GM12878 (cell line): ENCODE measurements at regions not wholly inside any gene's neighbourhood (a gene's known extent, or its start where the extent isn't known, plus 50 kb on each side); places are given as distances from the start of the nearest gene placed in this dataset.

ENCODE experiments used
- ATAC-seq: fragments of 200-7000 bp; cut with Tn5 transposase; 3 replicates; pipeline ENCODE4 v1.9.1; 2020; ENCODE audit warnings: mild to moderate bottlenecking, moderate library complexity
- BruUV-seq: library from RNA; stranded (reverse); fragments of 400-500 nt; replicated peaks from 2 replicates; lab custom pipeline; 2021; lab: Mats Ljungman, UMichigan
- CTCF ChIA-PET: fragments of 300-600 bp; sonication (Branson Sonifier 250); formaldehyde crosslinking; extraction: SDS; loops from one replicate; lab custom pipeline; 2021; ENCODE audit warnings: inconsistent platforms; lab: Yijun Ruan, JAX
- POLR2A ChIA-PET: fragments of 350-600 bp; formaldehyde crosslinking; extraction: SDS; loops from one replicate; lab custom pipeline; 2021; ENCODE audit warnings: inconsistent platforms; lab: Charles Lee
- RAD21 ChIA-PET: fragments of 300-600 bp; sonication (Branson Sonifier 250); formaldehyde crosslinking; loops from one replicate; lab custom pipeline; 2023; ENCODE audit warnings: antibody characterized with exemption; ENCODE audit not compliant: unreplicated experiment; lab: Charles Lee
- SMC1A ChIA-PET: fragments of 300-600 bp; sonication (Branson Sonifier 250); formaldehyde crosslinking; loops from one replicate; lab custom pipeline; 2023; ENCODE audit not compliant: unreplicated experiment, uncharacterized antibody; lab: Charles Lee
- DNase-seq: peaks from one replicate; pipeline ENCODE4 v3.0.0-alpha.2; 2011; ENCODE audit warnings: low read depth, low spot score
- FAIRE-seq: peaks from 3 replicates; lab custom pipeline; 2011; peaks lifted over from hg19 to GRCh38; lab: Jason Lieb, UNC
- H2AFZ ChIP-seq: 2 replicates; pipeline ENCODE4 v1.6.0; 2011; ENCODE audit warnings: low read depth, low read length, control low read depth; ENCODE audit not compliant: control insufficient read depth
- H3K27ac ChIP-seq: 2 replicates; pipeline ENCODE4 v1.5.1; 2011; ENCODE audit warnings: control low read depth; ENCODE audit not compliant: control insufficient read depth, insufficient read depth
- H3K27me3 ChIP-seq, 2 experiments: replicated peaks in 1 of 2; 2 replicates each; pipeline versions ENCODE4 v1.6.0 to v1.6.1; 2011; ENCODE audit warnings: low read length in 1 of 2; ENCODE audit not compliant: control insufficient read depth in 2 of 2, insufficient read depth in 2 of 2
- H3K36me3 ChIP-seq, 2 experiments: 2 replicates each; pipeline ENCODE4 v1.5.1; 2011; ENCODE audit warnings: low read length in 1 of 2; ENCODE audit not compliant: control insufficient read depth in 2 of 2, insufficient read depth in 2 of 2
- H3K4me1 ChIP-seq: 2 replicates; pipeline ENCODE4 v1.6.1; 2011; ENCODE audit warnings: mild to moderate bottlenecking, low read length, moderate library complexity, mixed read lengths; ENCODE audit not compliant: control insufficient read depth, insufficient read depth
- H3K4me2 ChIP-seq: 2 replicates; pipeline ENCODE4 v1.6.0; 2011; ENCODE audit warnings: control low read depth; ENCODE audit not compliant: control insufficient read depth, insufficient read depth
- H3K4me3 ChIP-seq: fragments of 200-600 bp; sonication (generic); 2 replicates; pipeline ENCODE4 v1.5.1; 2016
- H3K79me2 ChIP-seq: 2 replicates; pipeline ENCODE4 v1.6.0; 2011; ENCODE audit warnings: low read length; ENCODE audit not compliant: control insufficient read depth, insufficient read depth
- H3K9ac ChIP-seq: 2 replicates; pipeline ENCODE4 v1.8.0; 2011; ENCODE audit warnings: low read length, control low read depth, mixed read lengths; ENCODE audit not compliant: control insufficient read depth, insufficient read depth
- H3K9me3 ChIP-seq: replicated peaks from 3 replicates; pipeline ENCODE4 v1.5.1; 2011; ENCODE audit warnings: mild to moderate bottlenecking, low read length; ENCODE audit not compliant: control insufficient read depth, insufficient read depth
- H4K20me1 ChIP-seq: 2 replicates; pipeline ENCODE4 v1.6.0; 2011; ENCODE audit not compliant: control insufficient read depth, insufficient read depth
- ASH2L ChIP-seq: fragments of 300-600, 200-600 bp; sonication (generic); IDR thresholded peaks from 2 replicates; pipeline ENCODE4 v1.6.1; 2017; ENCODE audit warnings: low read depth, mild to moderate bottlenecking, borderline replicate concordance
- FOS ChIP-seq: IDR thresholded peaks from 3 replicates; pipeline ENCODE4 v1.6.1; 2011; ENCODE audit warnings: borderline replicate concordance; ENCODE audit not compliant: insufficient read length; ENCODE audit errors: extremely low read depth
- MEF2B ChIP-seq: fragments of 450-650 bp; IDR thresholded peaks from 2 replicates; pipeline ENCODE4 v1.6.1; 2018; ENCODE audit warnings: mild to moderate bottlenecking, moderate library complexity; ENCODE audit not compliant: partially characterized antibody, poor library complexity, severe bottlenecking
- MXI1 ChIP-seq: fragments of 150-350 bp; IDR thresholded peaks from 2 replicates; pipeline ENCODE4 v1.6.1; 2011; ENCODE audit warnings: low read depth, mild to moderate bottlenecking, inconsistent platforms, low read length, improper control_type of control experiment
- NR2C2 ChIP-seq: IDR thresholded peaks from 2 replicates; pipeline ENCODE4 v1.6.1; 2011; ENCODE audit warnings: borderline replicate concordance, low read depth; ENCODE audit not compliant: control insufficient read depth, insufficient read length
- RB1 ChIP-seq: fragments of 450-650 bp; formaldehyde crosslinking; IDR thresholded peaks from 2 replicates; pipeline ENCODE4 v1.6.1; 2017; ENCODE audit warnings: mild to moderate bottlenecking, borderline replicate concordance
- RUNX3 ChIP-seq: IDR thresholded peaks from 2 replicates; pipeline ENCODE4 v1.6.1; 2012; ENCODE audit warnings: low read length, inconsistent platforms
- SMAD1 ChIP-seq: fragments of 450-650 bp; IDR thresholded peaks from 2 replicates; pipeline ENCODE4 v1.6.1; 2018; ENCODE audit warnings: mild to moderate bottlenecking, low read depth; ENCODE audit not compliant: partially characterized antibody
- SREBF1 ChIP-seq: IDR thresholded peaks from 2 replicates; pipeline ENCODE4 v1.6.1; 2012; ENCODE audit warnings: mild to moderate bottlenecking, low read length
- SREBF2 ChIP-seq: IDR thresholded peaks from 2 replicates; pipeline ENCODE4 v1.6.1; 2012; ENCODE audit warnings: mild to moderate bottlenecking, low read length
- STAT1 ChIP-seq: fragments of 450-650 bp; conservative IDR thresholded peaks from 2 replicates; pipeline ENCODE4 v1.6.1; 2014; ENCODE audit warnings: antibody characterized with exemption, mild to moderate bottlenecking
- TCF7 ChIP-seq: IDR thresholded peaks from 2 replicates; pipeline ENCODE4 v1.6.1; 2014; ENCODE audit warnings: antibody characterized with exemption, borderline replicate concordance
- USF1 ChIP-seq: IDR thresholded peaks from 2 replicates; pipeline ENCODE4 v1.6.1; 2011; ENCODE audit warnings: borderline replicate concordance, low read depth, mild to moderate bottlenecking, moderate library complexity, mixed read lengths, low read length; ENCODE audit not compliant: insufficient read depth; ENCODE audit errors: extremely low read length
- ZNF622 ChIP-seq: fragments of 450-650 bp; IDR thresholded peaks from 2 replicates; pipeline ENCODE4 v1.6.1; 2017; ENCODE audit warnings: mild to moderate bottlenecking, inconsistent platforms
- ZSCAN29 ChIP-seq: fragments of 450-650 bp; IDR thresholded peaks from 2 replicates; pipeline ENCODE4 v1.6.1; 2017; ENCODE audit warnings: mild to moderate bottlenecking, moderate library complexity
- WGBS: methylation state at CpG from one replicate; pipeline ENCODE4 v1.1.6; 2016; ENCODE audit warnings: low lambda C conversion rate; ENCODE audit not compliant: insufficient replicate concordance, insufficient coverage; ENCODE audit errors: missing lambda C conversion rate; 5-methylcytosine and 5-hydroxymethylcytosine counted together
- in situ Hi-C: fragments of 300-500 bp; cut with MboI; formaldehyde crosslinking; loops from 9 replicates; pipeline ENCODE4 v1.14.3; 2018; ENCODE audit warnings: mixed read lengths
- intact Hi-C: fragments of 100-400 bp; cut with micrococcal nuclease; formaldehyde crosslinking; loops from one replicate; pipeline ENCODE4 v1.14.2; 2022; ENCODE audit not compliant: unreplicated experiment
- TF ChIP-seq, protein P1 (sequence below): fragments of 450-650 bp; formaldehyde crosslinking; IDR thresholded peaks from 2 replicates; pipeline ENCODE4 v1.5.0; 2022; ENCODE audit warnings: mild to moderate bottlenecking, missing genetic modification characterization
- TF ChIP-seq, protein P2 (sequence below): fragments of 450-650 bp; IDR thresholded peaks from 2 replicates; pipeline ENCODE4 v1.6.1; 2017; ENCODE audit warnings: borderline replicate concordance
- TF ChIP-seq, protein P3 (sequence below): fragments of 450-650 bp; IDR thresholded peaks from 2 replicates; pipeline ENCODE4 v1.6.1; 2016; ENCODE audit warnings: mild to moderate bottlenecking

GRCh38 chr10:44005788-44006099 is 357.1 kb upstream of the ZNF32 start:
- intact Hi-C loops = loop anchor here (10.0 kb wide), 1 partner anchor 299 kb away; no protein-coding TSS in a partner anchor
- TF ChIP-seq MEF2B = no peak
- TF ChIP-seq RUNX3 = no peak
- TF ChIP-seq ZNF622 = no peak
- TF ChIP-seq TCF7 = no peak
- TF ChIP-seq ZSCAN29 = no peak
- no peak for TF ChIP-seq SREBF2
- TF ChIP-seq SMAD1 = no peak
- TF ChIP-seq, protein P1, sequence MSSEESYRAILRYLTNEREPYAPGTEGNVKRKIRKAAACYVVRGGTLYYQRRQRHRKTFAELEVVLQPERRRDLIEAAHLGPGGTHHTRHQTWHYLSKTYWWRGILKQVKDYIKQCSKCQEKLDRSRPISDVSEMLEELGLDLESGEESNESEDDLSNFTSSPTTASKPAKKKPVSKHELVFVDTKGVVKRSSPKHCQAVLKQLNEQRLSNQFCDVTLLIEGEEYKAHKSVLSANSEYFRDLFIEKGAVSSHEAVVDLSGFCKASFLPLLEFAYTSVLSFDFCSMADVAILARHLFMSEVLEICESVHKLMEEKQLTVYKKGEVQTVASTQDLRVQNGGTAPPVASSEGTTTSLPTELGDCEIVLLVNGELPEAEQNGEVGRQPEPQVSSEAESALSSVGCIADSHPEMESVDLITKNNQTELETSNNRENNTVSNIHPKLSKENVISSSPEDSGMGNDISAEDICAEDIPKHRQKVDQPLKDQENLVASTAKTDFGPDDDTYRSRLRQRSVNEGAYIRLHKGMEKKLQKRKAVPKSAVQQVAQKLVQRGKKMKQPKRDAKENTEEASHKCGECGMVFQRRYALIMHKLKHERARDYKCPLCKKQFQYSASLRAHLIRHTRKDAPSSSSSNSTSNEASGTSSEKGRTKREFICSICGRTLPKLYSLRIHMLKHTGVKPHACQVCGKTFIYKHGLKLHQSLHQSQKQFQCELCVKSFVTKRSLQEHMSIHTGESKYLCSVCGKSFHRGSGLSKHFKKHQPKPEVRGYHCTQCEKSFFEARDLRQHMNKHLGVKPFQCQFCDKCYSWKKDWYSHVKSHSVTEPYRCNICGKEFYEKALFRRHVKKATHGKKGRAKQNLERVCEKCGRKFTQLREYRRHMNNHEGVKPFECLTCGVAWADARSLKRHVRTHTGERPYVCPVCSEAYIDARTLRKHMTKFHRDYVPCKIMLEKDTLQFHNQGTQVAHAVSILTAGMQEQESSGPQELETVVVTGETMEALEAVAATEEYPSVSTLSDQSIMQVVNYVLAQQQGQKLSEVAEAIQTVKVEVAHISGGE (CRISPR knock-in tag) = no peak
- TF ChIP-seq, protein P2, sequence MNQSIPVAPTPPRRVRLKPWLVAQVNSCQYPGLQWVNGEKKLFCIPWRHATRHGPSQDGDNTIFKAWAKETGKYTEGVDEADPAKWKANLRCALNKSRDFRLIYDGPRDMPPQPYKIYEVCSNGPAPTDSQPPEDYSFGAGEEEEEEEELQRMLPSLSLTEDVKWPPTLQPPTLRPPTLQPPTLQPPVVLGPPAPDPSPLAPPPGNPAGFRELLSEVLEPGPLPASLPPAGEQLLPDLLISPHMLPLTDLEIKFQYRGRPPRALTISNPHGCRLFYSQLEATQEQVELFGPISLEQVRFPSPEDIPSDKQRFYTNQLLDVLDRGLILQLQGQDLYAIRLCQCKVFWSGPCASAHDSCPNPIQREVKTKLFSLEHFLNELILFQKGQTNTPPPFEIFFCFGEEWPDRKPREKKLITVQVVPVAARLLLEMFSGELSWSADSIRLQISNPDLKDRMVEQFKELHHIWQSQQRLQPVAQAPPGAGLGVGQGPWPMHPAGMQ = no peak
- TF ChIP-seq MXI1 = no peak
- TF ChIP-seq STAT1 = no peak
- no peak for TF ChIP-seq ASH2L
- TF ChIP-seq RB1 = no peak
- no peak for TF ChIP-seq SREBF1
- TF ChIP-seq NR2C2 = no peak
- TF ChIP-seq, protein P3, sequence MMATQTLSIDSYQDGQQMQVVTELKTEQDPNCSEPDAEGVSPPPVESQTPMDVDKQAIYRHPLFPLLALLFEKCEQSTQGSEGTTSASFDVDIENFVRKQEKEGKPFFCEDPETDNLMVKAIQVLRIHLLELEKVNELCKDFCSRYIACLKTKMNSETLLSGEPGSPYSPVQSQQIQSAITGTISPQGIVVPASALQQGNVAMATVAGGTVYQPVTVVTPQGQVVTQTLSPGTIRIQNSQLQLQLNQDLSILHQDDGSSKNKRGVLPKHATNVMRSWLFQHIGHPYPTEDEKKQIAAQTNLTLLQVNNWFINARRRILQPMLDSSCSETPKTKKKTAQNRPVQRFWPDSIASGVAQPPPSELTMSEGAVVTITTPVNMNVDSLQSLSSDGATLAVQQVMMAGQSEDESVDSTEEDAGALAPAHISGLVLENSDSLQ = no peak
- TF ChIP-seq FOS = no peak
- TF ChIP-seq USF1 = no peak

More at GRCh38 chr10:44005788-44006099, 357.1 kb upstream of the ZNF32 start:
- no peak for ATAC-seq
- H3K27ac ChIP-seq = no peak overlapping the region
- no peak for FAIRE-seq
- RAD21 ChIA-PET = no interaction called here
- H3K9ac ChIP-seq = no peak overlapping the region
- H3K36me3 ChIP-seq = no peaks in the 10 kb centered on the region
- no peak overlapping the region for H2AFZ ChIP-seq
- no peak for DNase-seq
- H3K27me3 ChIP-seq = no peaks in the 10 kb centered on the region
- POLR2A ChIA-PET = no interaction called here
- no peak overlapping the region for H3K4me3 ChIP-seq
- in situ Hi-C loops = loop anchor here (25.0 kb wide), 1 partner anchor 593 kb away; the partner anchor contains the start of gene HNRNPF
- BruUV-seq = no TSS peak
- no peaks in the 10 kb centered on the region; the same call in 2 of the 3 replicates for H3K9me3 ChIP-seq
- peaks cover 19% of the 10 kb centered on the region for H3K4me1 ChIP-seq
- CTCF ChIA-PET = no interaction called here
- SMC1A ChIA-PET = interaction anchor here (1.1 kb wide), 1 partner anchor 45 kb away, joined by 3 read pairs; no protein-coding TSS in a partner anchor
- WGBS = 76% methylated on average over 12 of the region's 12 CpGs
- H4K20me1 ChIP-seq = no peaks in the 10 kb centered on the region
- H3K4me2 ChIP-seq = no peak overlapping the region
- H3K79me2 ChIP-seq = no peaks in the 10 kb centered on the region
